GM12891 (cell line): ENCODE measurements at regions not wholly inside any gene's neighbourhood (a gene's known extent, or its start where the extent isn't known, plus 50 kb on each side); places are given as distances from the start of the nearest gene placed in this dataset.

Experiments used
- PAX5 ChIP-seq: IDR thresholded peaks from 2 replicates; pipeline ENCODE4 v1.6.1; 2011; ENCODE audit warnings: low read length, moderate library complexity, mild to moderate bottlenecking; ENCODE audit not compliant: insufficient read depth, severe bottlenecking
- POLR2A ChIP-seq: IDR thresholded peaks from 2 replicates; pipeline ENCODE4 v1.6.1; 2011; ENCODE audit warnings: low read depth, low read length, control low read depth
- POLR2AphosphoS5 ChIP-seq: IDR thresholded peaks from 2 replicates; pipeline ENCODE4 v1.6.1; 2011; ENCODE audit warnings: low read depth, low read length, control low read depth
- POU2F2 ChIP-seq: IDR thresholded peaks from 2 replicates; pipeline ENCODE4 v1.6.1; 2011; ENCODE audit warnings: low read depth, mild to moderate bottlenecking, control low read depth, low read length, moderate library complexity
- SPI1 ChIP-seq: IDR thresholded peaks from 2 replicates; pipeline ENCODE4 v1.6.1; 2011; ENCODE audit warnings: low read depth, low read length, control low read depth
- TAF1 ChIP-seq: IDR thresholded peaks from 2 replicates; pipeline ENCODE4 v1.6.1; 2011; ENCODE audit warnings: low read depth, low read length, control low read depth

- TF ChIP-seq POLR2A (no peak), POLR2AphosphoS5 (no peak), PAX5 (no peak), TAF1 (no peak), POU2F2 (no peak), SPI1 (no peak)
Observed at GRCh38 chr5:162931501-162931900, 505.9 kb upstream of the CCNG1 start.
